ENCODE measurements at regions not wholly inside any gene's neighbourhood (a gene's known extent, or its start where the extent isn't known, plus 50 kb on each side); places are given as distances from the start of the nearest gene placed in this dataset.

- Histone ChIP-seq H3K4me3 (ENCODE audit: control insufficient read depth in 2 of 3, extremely low read depth in 1 of 3, insufficient read depth in 2 of 3, low read depth in 1 of 3, low read length in 3 of 3) (no peak overlapping the region), H3K27me3 (ENCODE audit: control insufficient read depth, extremely low read depth, insufficient read depth, low read length) (no peaks in the 10 kb centered on the region), H3K4me2 (ENCODE audit: control insufficient read depth, extremely low read depth, insufficient read depth, low read depth, low read length) (no peak overlapping the region), H4K20me1 (ENCODE audit: control insufficient read depth, extremely low read depth, insufficient read depth, low read length) (no peaks in the 10 kb centered on the region), H3K4me1 (ENCODE audit: control insufficient read depth, extremely low read depth, insufficient read depth, low read length) (no peaks in the 10 kb centered on the region), H3K27ac (ENCODE audit: control insufficient read depth, insufficient read depth, low read length) (no peak overlapping the region), H3K9ac (ENCODE audit: control insufficient read depth, extremely low read depth, insufficient read depth, low read length) (no peak overlapping the region), H3K9me3 (ENCODE audit: control insufficient read depth, low read depth, low read length) (peaks cover 15% of the 10 kb centered on the region), H3K9me1 (ENCODE audit: control insufficient read depth, extremely low read depth, insufficient read depth, low read length) (no peaks in the 10 kb centered on the region), H2AFZ (ENCODE audit: control insufficient read depth, low read length) (no peak overlapping the region), H3K36me3 (ENCODE audit: control insufficient read depth in 2 of 2, extremely low read depth in 1 of 2, insufficient read depth in 2 of 2, low read length in 2 of 2) (no peaks in the 10 kb centered on the region), H3K79me2 (ENCODE audit: control insufficient read depth, insufficient read depth, low read length) (no peaks in the 10 kb centered on the region)
- DNase-seq (ENCODE audit: low read depth, low spot score) = no peak
- TF ChIP-seq EZH2 (IDR thresholded peaks at IDR 0.05; ENCODE audit: low read length) = no peak
- no peak for TF ChIP-seq CTCF (optimal IDR thresholded peaks at IDR 0.05 in 1 of 3, IDR thresholded peaks at IDR 0.05 in 1 of 3, conservative IDR thresholded peaks at IDR 0.05 in 1 of 3; ENCODE audit: extremely low read depth in 1 of 3, insufficient read depth in 2 of 3, low read length in 3 of 3)
- dilution Hi-C loops (cut with MboI; ENCODE audit: extremely low pct_ligation_motif_present, low sequenced_read_pairs) = no loop called here
- no peak for FAIRE-seq
These were observed 533.4 kb downstream of the TCERG1L start for GRCh38 chr10:130778166-130778545.

GRCh38 chr10:130780763-130781162 is 530.8 kb downstream of the TCERG1L start:
- no peaks in the 10 kb centered on the region for H3K4me1 ChIP-seq (ENCODE audit: control insufficient read depth, extremely low read depth, insufficient read depth, low read length)
- H3K79me2 ChIP-seq (ENCODE audit: control insufficient read depth, insufficient read depth, low read length) = no peaks in the 10 kb centered on the region
- no peak overlapping the region for H2AFZ ChIP-seq (ENCODE audit: control insufficient read depth, low read length)
- H4K20me1 ChIP-seq (ENCODE audit: control insufficient read depth, extremely low read depth, insufficient read depth, low read length) = no peaks in the 10 kb centered on the region
- no peak overlapping the region for H3K4me3 ChIP-seq (ENCODE audit: control insufficient read depth in 2 of 3, extremely low read depth in 1 of 3, insufficient read depth in 2 of 3, low read depth in 1 of 3, low read length in 3 of 3)
- dilution Hi-C loops (cut with MboI; ENCODE audit: extremely low pct_ligation_motif_present, low sequenced_read_pairs) = no loop called here
- DNase-seq (ENCODE audit: low read depth, low spot score) (no peak), FAIRE-seq (no peak)
- no peaks in the 10 kb centered on the region for H3K9me1 ChIP-seq (ENCODE audit: control insufficient read depth, extremely low read depth, insufficient read depth, low read length)
- H3K27ac ChIP-seq (ENCODE audit: control insufficient read depth, insufficient read depth, low read length) = no peak overlapping the region
- H3K36me3 ChIP-seq (ENCODE audit: control insufficient read depth in 2 of 2, extremely low read depth in 1 of 2, insufficient read depth in 2 of 2, low read length in 2 of 2) = no peaks in the 10 kb centered on the region
- no peak overlapping the region for H3K9ac ChIP-seq (ENCODE audit: control insufficient read depth, extremely low read depth, insufficient read depth, low read length)
- no peaks in the 10 kb centered on the region for H3K27me3 ChIP-seq (ENCODE audit: control insufficient read depth, extremely low read depth, insufficient read depth, low read length)
- H3K4me2 ChIP-seq (ENCODE audit: control insufficient read depth, extremely low read depth, insufficient read depth, low read depth, low read length) = no peak overlapping the region
- peaks cover 14% of the 10 kb centered on the region for H3K9me3 ChIP-seq (ENCODE audit: control insufficient read depth, low read depth, low read length)
- no peak for TF ChIP-seq EZH2 (IDR thresholded peaks at IDR 0.05; ENCODE audit: low read length)
- no peak for TF ChIP-seq CTCF (optimal IDR thresholded peaks at IDR 0.05 in 1 of 3, IDR thresholded peaks at IDR 0.05 in 1 of 3, conservative IDR thresholded peaks at IDR 0.05 in 1 of 3; ENCODE audit: extremely low read depth in 1 of 3, insufficient read depth in 2 of 3, low read length in 3 of 3)
